K562 (cell line): ENCODE measurements at regions not wholly inside any gene's neighbourhood (a gene's known extent, or its start where the extent isn't known, plus 50 kb on each side); places are given as distances from the start of the nearest gene placed in this dataset.
"Not testable (repeated sequence)": the region's sequence is repeated elsewhere in the genome, so short reads cannot be mapped to it uniquely, and the experiment has no call there.

Source experiments
- ATAC-seq: fragments of 200-7000 bp; cut with Tn5 transposase; 3 replicates; pipeline ENCODE4 v1.9.1; 2020; ENCODE audit warnings: moderate library complexity
- BruUV-seq: library from RNA; stranded (reverse); fragments of 400-500 nt; replicated peaks from 2 replicates; lab custom pipeline; 2021; lab: Mats Ljungman, UMichigan
- CTCF ChIA-PET: fragments of 300-600 bp; formaldehyde crosslinking; extraction: SDS; loops from one replicate; lab custom pipeline; 2021; ENCODE audit warnings: low intra/inter-chr PET ratio; lab: Yijun Ruan, JAX
- POLR2A ChIA-PET: fragments of 300-600, 350-650 bp; sonication (Branson Sonifier 250); formaldehyde crosslinking; extraction: SDS; loops from one replicate; lab custom pipeline; 2021; ENCODE audit warnings: antibody characterized with exemption, inconsistent platforms; lab: Yijun Ruan, JAX
- DNase-seq, 4 experiments: peaks; one replicate each; pipeline versions ENCODE4 v3.0.0 to v3.0.0-alpha.2; 2011 to 2018; ENCODE audit warnings: low spot score in 3 of 4, mixed read lengths in 3 of 4; ENCODE audit errors: extremely low read depth in 1 of 4
- FAIRE-seq: peaks from 2 replicates; lab custom pipeline; 2011; peaks lifted over from hg19 to GRCh38; lab: Jason Lieb, UNC
- H2AFZ ChIP-seq: 2 replicates; pipeline ENCODE4 v1.6.0; 2011; ENCODE audit warnings: low read depth, low read length, control low read depth, inconsistent platforms
- H3K27ac ChIP-seq: fragments of 200-600 bp; 3 replicates; pipeline ENCODE4 v1.8.0; 2011; ENCODE audit warnings: low read depth, mild to moderate bottlenecking, control low read depth, inconsistent platforms, low read length, moderate library complexity, mixed read lengths; ENCODE audit errors: extremely low read depth
- H3K27me3 ChIP-seq, 2 experiments: fragments of 300-600 bp in 1 of 2; 2 replicates in 1 of 2; 3 replicates in 1 of 2; pipeline versions ENCODE4 v1.6.0 to v1.8.0; 2011; ENCODE audit warnings: inconsistent platforms in 2 of 2, low read length in 2 of 2, mild to moderate bottlenecking in 1 of 2, mixed read lengths in 1 of 2, moderate library complexity in 1 of 2; ENCODE audit not compliant: control insufficient read depth in 2 of 2, insufficient read depth in 2 of 2
- H3K36me3 ChIP-seq: fragments of 300-600 bp; 3 replicates; pipeline ENCODE4 v1.8.0; 2011; ENCODE audit warnings: mild to moderate bottlenecking, low read length, inconsistent platforms; ENCODE audit not compliant: control insufficient read depth, insufficient read depth
- H3K4me1 ChIP-seq, 2 experiments: fragments of 200-600 bp in 1 of 2; replicated peaks in 1 of 2; 2 replicates in 1 of 2; 3 replicates in 1 of 2; pipeline versions ENCODE4 v1.5.1 to v1.8.0; 2011; ENCODE audit warnings: inconsistent platforms in 2 of 2, low read length in 2 of 2, mild to moderate bottlenecking in 1 of 2, mixed read lengths in 1 of 2, moderate library complexity in 1 of 2; ENCODE audit not compliant: control insufficient read depth in 2 of 2, insufficient read depth in 2 of 2
- H3K4me2 ChIP-seq: 2 replicates; pipeline ENCODE4 v1.6.1; 2011; ENCODE audit warnings: low read length, control low read depth, inconsistent platforms, mixed read lengths; ENCODE audit not compliant: insufficient read depth
- H3K4me3 ChIP-seq: fragments of 200-600 bp; sonication (generic), shearing (Covaris generic); 2 replicates; pipeline ENCODE4 v1.5.1; 2016; ENCODE audit warnings: control low read depth, inconsistent platforms
- H3K79me2 ChIP-seq: fragments of 200-600 bp; 3 replicates; pipeline ENCODE4 v1.8.0; 2011; ENCODE audit warnings: low read length, inconsistent platforms; ENCODE audit not compliant: control insufficient read depth, insufficient read depth
- H3K9ac ChIP-seq, 2 experiments: 2 replicates each; pipeline versions ENCODE4 v1.6.0 to v1.6.1; 2011; ENCODE audit warnings: low read depth in 2 of 2, low read length in 2 of 2, control low read depth in 1 of 2, inconsistent platforms in 1 of 2, mild to moderate bottlenecking in 1 of 2, mixed read lengths in 1 of 2; ENCODE audit not compliant: insufficient read depth in 1 of 2
- H3K9me1 ChIP-seq: one replicate; pipeline ENCODE4 v1.6.0; 2011; ENCODE audit warnings: inconsistent platforms, mild to moderate bottlenecking, low read length, moderate library complexity; ENCODE audit not compliant: control insufficient read depth, insufficient read depth
- H3K9me3 ChIP-seq: replicated peaks from 2 replicates; pipeline ENCODE4 v1.5.1; 2011; ENCODE audit warnings: low read depth, low read length, inconsistent platforms; ENCODE audit not compliant: control insufficient read depth, insufficient read depth
- H4K20me1 ChIP-seq: replicated peaks from 2 replicates; pipeline ENCODE4 v1.6.1; 2011; ENCODE audit warnings: low read length, inconsistent platforms, mixed read lengths; ENCODE audit not compliant: control insufficient read depth, insufficient read depth
- ARNT ChIP-seq, 2 experiments: fragments of 450-650 bp; IDR thresholded peaks; 2 replicates each; pipeline ENCODE4 v1.6.1; 2016; ENCODE audit warnings: mild to moderate bottlenecking in 1 of 2
- RFX1 ChIP-seq: fragments of 450-650 bp; IDR thresholded peaks from 2 replicates; pipeline ENCODE4 v1.6.1; 2016; ENCODE audit warnings: mild to moderate bottlenecking, moderate library complexity
- TAF9B ChIP-seq: fragments of 450-650 bp; IDR thresholded peaks from 2 replicates; pipeline ENCODE4 v1.6.1; 2018; ENCODE audit warnings: mild to moderate bottlenecking; ENCODE audit not compliant: partially characterized antibody
- ZNF316 ChIP-seq: fragments of 450-650 bp; IDR thresholded peaks from 2 replicates; pipeline ENCODE4 v1.6.1; 2016
- ZNF589 ChIP-seq: fragments of 200-800 bp; sonication (Bioruptor generic); IDR thresholded peaks from 2 replicates; pipeline ENCODE4 v1.6.1; 2016; ENCODE audit warnings: low read depth, missing genetic modification characterization, missing compliant biosample characterization
- ZNF668 ChIP-seq: fragments of 250-450 bp; sonication (Bioruptor Pico); IDR thresholded peaks from 2 replicates; pipeline ENCODE4 v1.8.0; 2022; ENCODE audit warnings: mild to moderate bottlenecking, inconsistent platforms
- ZNF778 ChIP-seq: fragments of 450-650 bp; formaldehyde crosslinking; IDR thresholded peaks from 2 replicates; pipeline ENCODE4 v1.4.0; 2020; ENCODE audit warnings: mild to moderate bottlenecking, moderate library complexity
- WGBS: fragments of 100-300 bp; shearing (Covaris generic); methylation state at CpG from one replicate; pipeline ENCODE4 v1.1.6; 2016; ENCODE audit warnings: low coverage, mixed read lengths; ENCODE audit not compliant: insufficient coverage; ENCODE audit errors: missing lambda C conversion rate; 5-methylcytosine and 5-hydroxymethylcytosine counted together
- in situ Hi-C: fragments of 300-500 bp; cut with MboI; formaldehyde crosslinking; loops from 4 replicates; pipeline ENCODE4 v1.15.0; 2018; ENCODE audit warnings: inconsistent platforms, mixed read lengths
- intact Hi-C: fragments of 100-400 bp; cut with micrococcal nuclease; formaldehyde crosslinking; loops from 2 replicates; pipeline ENCODE4 v1.14.2; 2022

- TF ChIP-seq TAF9B (no peak), ZNF778 (CRISPR knock-in tag) (no peak), ZNF589 (no peak), ZNF668 (no peak), ARNT (IDR thresholded peaks at IDR 0.05) (no peak)
Measured at GRCh38 chr1:101420406-101420805, 183.6 kb downstream of the S1PR1 start (continued).

- CTCF ChIA-PET, H2AFZ ChIP-seq, H4K20me1 ChIP-seq, in situ Hi-C loops, H3K9ac ChIP-seq, DNase-seq, H3K9me3 ChIP-seq, intact Hi-C loops, H3K4me2 ChIP-seq, BruUV-seq, H3K9me1 ChIP-seq, POLR2A ChIA-PET, ATAC-seq, H3K79me2 ChIP-seq, H3K4me3 ChIP-seq, H3K4me1 ChIP-seq, FAIRE-seq, H3K36me3 ChIP-seq, H3K27me3 ChIP-seq, H3K27ac ChIP-seq: not testable (repeated sequence)
- WGBS, result 4% methylated on average over 1 of the region's 1 CpG
Measured at GRCh38 chr1:101428083-101428482, 191.3 kb downstream of the S1PR1 start.

DNA sequence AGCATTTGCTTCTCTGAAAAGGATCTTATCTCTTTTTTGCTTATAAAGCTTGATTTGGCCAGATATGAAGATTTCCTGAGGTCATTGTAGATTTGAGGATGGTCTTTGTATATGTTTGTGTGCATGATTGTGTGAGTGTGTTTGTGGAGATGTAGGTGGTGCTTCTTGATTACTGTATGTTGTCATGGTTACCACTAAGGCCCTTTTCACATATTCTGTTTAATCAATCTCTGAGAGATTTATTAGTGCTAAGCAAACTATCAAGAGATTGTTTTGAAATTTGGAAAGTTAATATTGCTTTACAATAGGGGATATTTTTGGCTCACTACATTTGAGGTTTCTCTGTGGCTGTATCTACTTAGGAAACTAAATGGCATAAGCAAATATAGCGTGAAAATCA is 191.7 kb downstream of the S1PR1 start:
- ATAC-seq (no peak), FAIRE-seq (no peak), DNase-seq (no peak)
- Histone ChIP-seq H3K27me3 (no peaks in the 10 kb centered on the region), H3K9me1 (no peaks in the 10 kb centered on the region), H4K20me1 (no peaks in the 10 kb centered on the region), H3K4me1 (no peaks in the 10 kb centered on the region), H3K79me2 (no peaks in the 10 kb centered on the region), H3K36me3 (no peaks in the 10 kb centered on the region), H3K27ac (no peak overlapping the region), H3K4me3 (no peak overlapping the region), H3K9me3 (no peaks in the 10 kb centered on the region), H3K9ac (no peak overlapping the region), H2AFZ (no peak overlapping the region), H3K4me2 (no peak overlapping the region)
- no TSS peak for BruUV-seq
- intact Hi-C loops, result no loop called here
- in situ Hi-C loops, result no loop called here
- TF ChIP-seq ZNF316, result no peak
- TF ChIP-seq RFX1, result peak; percentile 70
- CTCF ChIA-PET, result no interaction called here
- POLR2A ChIA-PET, result no interaction called here
- 0% methylated on average over 1 of the region's 1 CpG for WGBS
